HG03135 (cell line): ENCODE measurements at regions not wholly inside any gene's neighbourhood (a gene's known extent, or its start where the extent isn't known, plus 50 kb on each side); places are given as distances from the start of the nearest gene placed in this dataset.
A peak's percentile ranks its signal among the peaks of the same experiment; 100 is the strongest.
"Not testable (repeated sequence)": the region's sequence is repeated elsewhere in the genome, so short reads cannot be mapped to it uniquely, and the experiment has no call there.

Source experiments
- ATAC-seq: cut with Tn5 transposase; IDR thresholded peaks from one replicate; pipeline ENCODE4 v1.9.1; 2021; ENCODE audit warnings: mild to moderate bottlenecking, moderate library complexity; ENCODE audit not compliant: unreplicated experiment

DNA sequence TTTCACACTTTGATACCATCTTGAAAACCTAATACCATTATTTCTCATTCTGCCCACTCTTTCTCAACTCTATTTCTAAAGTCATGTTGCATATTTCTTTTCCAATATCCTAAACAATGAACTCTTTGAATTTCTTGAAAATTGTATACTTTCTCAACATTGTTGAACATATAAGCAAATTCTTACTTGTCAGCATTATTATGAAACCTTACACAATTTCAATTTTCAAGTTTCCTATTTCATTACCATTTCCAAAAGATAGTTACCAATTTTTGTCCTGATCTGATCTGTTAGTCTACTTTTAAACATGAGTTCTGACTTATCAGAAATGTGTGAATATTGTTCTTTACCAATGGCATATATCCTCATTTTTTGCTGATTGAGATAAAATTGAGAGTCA lies 806.3 kb upstream of the IGFBP7 start:
- ATAC-seq: no peak

DNA sequence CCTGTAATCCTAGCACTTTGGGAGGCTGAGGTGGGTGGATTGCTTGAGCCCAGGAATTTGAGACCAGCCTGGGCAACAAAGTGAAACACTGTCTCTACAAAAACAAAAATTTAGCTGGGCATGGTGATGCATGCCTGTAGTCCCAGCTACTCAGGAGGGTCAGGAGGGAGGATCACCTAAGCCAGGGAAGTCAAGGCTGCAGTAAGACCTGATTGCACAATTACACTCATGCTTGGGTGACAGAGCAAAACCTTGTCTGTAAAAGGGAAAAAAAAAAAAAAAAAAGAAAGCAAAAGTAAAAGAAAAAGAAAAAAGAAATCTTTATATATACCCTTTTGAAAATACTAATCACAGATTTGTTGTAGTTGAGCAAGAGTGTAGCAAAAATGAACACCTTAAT lies 801.0 kb upstream of the IGFBP7 start:
- ATAC-seq: no peak

DNA sequence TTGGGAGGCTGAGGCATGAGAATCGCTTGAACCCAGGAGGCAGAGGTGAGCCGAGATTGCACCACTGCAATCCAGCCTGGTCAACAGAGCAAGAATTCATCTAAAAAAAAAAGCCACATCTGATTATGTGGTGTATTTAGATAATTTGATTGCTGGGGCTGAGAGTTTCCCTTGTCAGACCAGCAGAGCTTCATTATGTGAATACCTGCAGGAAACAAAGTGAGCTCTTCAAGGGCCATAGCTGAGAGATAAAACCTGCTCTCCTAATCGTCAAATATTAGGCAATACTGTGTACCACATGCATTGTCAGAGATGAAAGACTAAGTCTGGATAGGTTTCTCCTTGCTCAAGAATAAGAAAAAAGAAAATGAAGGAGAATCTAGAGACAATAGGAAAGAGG lies 800.0 kb upstream of the IGFBP7 start:
- ATAC-seq: no peak

DNA sequence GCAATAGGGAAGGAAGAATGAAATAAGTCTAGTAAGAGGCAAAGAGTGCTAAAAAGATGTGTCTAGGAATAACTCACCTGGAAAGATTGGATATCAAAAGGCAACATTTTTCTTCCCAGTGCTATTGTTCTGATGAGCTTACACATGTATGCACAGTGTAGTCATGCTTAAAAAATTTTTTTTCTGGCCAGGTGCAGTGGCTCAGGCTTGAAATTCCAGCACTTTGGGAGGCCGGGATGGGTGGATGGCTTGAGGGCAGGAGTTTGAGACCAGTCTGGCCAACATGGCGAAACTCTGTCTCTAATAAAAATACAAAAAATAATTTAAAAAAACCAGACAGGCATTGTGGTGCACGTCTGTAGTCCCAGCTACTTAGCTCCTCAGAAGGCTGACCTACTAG lies 795.8 kb upstream of the IGFBP7 start:
- no peak for ATAC-seq

DNA sequence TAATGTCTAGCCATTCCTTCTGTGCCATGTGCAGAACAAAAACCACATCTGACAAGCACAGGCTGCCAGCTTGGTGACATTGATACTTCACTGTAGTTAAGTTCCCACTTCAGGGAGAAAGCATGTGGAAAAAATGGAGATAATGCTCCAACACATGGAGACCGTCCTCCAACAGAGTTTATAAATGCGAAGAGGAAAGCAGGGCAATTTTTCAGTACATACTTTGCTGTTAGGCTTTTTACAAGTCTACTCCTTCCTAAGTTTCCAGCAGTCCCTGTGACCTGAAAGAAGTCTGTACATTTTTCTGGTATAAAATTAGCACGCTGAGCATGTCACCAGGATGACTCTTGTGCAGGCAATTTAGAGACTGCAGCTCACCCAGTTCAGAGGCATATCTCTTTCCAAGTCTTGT lies 766.9 kb upstream of the IGFBP7 start:
- no peak for ATAC-seq

DNA sequence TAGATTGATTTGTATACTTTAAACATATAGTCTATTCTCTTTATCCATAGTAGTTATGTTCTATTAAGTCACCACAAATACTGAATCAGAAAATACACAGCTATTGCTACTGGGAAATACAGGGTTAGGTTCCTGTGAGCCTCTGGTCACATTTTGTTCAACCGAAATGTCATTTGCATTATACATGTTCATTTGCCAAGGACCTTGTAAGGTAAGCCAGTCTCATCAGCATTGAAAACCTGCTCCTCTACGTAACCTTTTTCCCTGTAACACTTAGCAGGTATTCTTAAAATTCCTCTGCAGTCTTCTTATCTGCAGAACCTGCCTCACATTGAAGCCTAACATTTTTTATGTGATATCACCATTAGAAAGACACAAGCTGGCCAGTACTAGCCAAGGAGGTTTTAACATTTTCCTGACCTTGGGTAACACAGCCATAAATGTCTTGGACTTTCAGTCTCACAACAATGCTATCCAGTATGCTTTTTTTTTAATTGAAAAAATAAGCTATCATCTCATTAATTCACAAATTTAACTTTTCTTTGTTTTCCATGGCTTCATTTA lies 765.7 kb upstream of the IGFBP7 start:
- no peak for ATAC-seq

DNA sequence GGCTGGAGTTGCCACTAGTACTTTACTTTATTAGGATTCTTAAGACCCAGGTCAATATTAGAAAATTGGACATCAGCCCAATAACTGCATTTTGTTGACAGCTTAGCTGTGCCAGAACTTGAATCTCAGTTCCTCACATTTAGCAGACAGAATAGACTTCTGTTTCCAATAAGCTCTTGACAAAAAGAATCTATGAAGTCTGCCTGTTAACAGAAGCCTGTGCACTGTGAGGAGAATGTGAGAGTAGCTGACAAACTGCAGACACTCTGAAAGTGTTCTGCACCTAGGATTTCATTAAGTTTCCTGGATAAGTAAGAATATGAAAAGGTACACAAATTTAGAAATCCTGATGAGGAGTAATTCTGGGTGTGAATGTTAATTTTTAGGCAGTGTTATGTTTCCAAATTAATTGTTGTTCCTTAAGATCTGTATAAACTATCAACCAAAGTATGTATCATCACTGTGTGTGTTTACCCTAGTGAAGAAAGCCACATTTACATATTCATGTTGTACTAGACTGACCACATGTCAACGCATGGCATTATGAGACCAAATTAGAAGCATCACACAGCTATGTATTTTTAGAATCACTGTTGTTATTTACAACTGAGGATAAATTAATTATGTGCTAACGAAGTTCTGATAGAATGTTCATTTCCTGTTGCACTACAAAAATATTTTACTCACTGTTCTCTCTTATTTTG lies 756.4 kb upstream of the IGFBP7 start:
- ATAC-seq: no peak

DNA sequence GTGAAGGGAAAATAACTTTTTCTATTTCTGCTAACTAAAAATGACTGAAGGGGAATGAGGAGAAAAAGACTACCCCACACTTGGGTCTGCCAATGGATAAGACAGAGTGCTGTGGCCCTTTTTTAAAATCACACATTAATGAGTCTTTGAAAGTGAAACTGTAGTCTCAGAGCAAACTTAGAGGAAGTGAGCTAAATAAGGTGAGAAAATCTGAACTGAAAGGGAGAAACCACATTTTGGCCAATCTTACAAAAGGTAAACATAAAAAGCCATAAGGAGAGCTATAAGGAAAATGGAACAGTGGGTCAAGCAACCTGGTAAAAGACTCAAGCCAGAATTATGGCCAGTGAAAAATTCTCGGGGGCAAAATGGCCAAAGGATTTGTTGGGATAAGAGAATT lies 755.1 kb upstream of the IGFBP7 start:
- ATAC-seq: peak; percentile 90

DNA sequence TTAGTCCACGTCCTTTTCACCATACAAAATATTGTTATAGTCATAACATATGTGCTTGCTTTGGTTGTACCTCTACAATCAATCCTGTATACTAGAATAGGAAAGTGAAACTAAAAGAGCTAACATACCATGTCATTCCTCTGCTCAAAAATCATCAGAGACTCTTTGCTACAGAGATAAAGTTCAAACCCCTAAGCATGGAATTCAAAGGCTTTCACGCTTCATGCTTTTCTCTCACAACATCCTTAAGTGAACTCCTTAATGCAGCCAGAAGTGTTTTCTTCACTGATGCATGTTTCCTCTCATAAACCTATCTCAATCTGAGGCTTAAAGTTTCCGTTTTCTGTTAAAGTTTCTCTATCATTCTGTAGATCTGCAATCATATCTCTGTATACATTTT lies 744.6 kb upstream of the IGFBP7 start:
- ATAC-seq: peak; percentile 83

DNA sequence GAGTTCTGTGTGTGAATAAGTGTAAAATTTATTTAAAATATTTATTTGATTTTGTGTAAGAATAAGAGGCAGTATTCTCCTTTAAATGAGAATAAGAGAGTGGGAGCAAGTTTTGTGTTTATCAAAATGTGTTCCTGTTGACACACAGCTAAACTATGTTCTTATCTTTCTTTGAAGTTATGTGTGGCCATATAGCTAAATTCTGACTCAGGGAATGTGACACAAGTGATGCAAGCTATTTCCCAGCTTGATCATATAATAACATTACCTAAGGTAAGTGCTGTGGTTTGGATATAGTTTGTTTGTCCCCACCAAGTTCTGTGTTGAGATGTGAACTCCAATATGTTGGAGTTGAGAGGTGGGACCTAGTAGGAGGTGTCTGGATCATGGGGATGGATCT lies 740.0 kb upstream of the IGFBP7 start:
- no peak for ATAC-seq

DNA sequence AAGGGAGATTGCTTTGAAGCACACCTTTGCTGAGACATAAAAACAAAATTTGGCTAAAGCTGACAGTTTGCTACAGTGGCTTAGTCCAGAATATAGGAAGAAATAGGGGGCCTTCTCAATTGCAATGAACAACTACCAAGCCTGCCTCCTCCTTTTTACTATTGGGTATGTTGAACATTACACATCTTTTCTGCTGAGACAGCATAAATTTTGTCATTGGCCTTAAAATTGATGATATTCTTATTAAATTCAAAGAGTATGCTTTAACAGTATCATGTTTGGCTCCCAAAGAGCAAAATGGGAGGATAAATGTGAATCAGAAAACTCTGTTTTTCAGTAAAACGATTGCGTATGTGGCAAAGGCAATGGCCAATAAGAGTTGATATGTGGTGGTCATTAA lies 721.9 kb upstream of the IGFBP7 start:
- ATAC-seq: no peak

DNA sequence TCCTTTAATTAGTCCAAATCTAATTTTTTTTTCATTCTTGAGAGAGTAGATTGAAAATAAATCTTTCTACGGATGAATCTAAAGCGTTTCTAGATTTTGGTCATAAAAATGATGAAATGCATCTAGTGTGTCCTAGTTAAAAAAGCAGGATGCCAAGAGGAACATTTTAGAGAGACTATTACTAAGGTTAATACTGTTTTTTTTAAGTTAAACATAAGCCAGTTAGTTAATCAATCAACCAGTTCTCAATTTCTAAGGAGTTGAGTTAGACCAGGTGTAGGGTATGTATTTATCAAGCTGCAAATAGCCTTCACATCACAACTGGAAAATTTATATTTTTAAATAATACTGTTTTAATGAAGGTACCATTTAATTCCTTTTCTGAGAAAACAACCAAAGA lies 679.5 kb upstream of the IGFBP7 start:
- ATAC-seq: no peak

DNA sequence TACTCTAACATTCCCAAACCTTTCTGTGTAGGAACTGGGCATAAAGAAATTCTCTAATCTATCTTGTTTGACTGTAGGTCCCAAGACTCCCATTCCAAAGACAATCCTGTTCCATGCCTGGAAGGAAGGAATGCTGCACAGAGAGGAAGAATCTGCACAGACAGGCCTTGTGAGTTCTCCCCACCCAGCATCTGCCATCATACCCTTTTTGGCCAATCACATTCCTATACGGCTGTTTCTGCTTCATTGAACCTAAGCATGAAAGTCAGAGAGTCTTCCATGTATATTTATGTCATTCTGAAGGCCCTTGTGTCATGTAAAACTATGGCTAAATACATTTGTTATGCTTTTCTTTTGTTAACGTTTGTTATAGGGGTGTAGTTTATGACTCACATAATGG lies 667.7 kb upstream of the IGFBP7 start:
- ATAC-seq: no peak

DNA sequence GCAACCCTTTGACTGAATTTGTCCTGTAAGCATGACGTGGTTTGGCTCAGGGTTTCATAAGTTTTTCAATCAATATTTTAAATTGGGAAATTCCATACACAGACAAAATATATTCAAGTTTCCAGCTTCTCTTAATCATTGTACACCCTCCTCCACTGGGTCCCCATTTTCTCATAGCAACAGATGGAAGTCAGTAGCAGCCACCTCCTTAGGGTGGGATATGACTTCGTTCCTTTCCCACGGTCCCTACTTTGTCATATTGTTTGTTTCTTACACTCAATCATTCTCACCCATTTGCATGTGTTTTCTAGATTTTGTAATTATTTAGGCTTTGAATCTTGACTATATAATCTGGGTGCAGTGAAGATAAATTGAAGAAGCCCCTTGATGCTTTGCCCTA lies 664.5 kb upstream of the IGFBP7 start:
- ATAC-seq: no peak

DNA sequence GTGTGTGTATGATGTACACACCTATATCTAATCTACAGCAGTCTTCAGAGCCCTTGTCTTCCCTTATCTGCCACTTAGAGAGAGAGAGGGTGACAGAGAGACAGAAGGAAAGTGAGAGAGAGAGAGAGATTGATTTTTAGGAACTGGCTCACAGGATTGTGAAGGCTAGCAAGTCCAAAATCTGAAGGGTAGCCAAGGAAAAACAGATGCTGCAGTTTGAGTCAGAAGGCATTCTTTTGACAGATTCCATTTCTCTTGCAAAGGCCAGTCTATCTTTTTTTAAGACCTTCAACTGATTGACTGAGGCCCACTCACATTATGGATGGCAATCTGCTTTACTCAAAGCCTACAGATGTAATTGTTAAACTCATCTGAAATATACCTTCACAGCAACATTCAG lies 664.0 kb upstream of the IGFBP7 start:
- no peak for ATAC-seq

DNA sequence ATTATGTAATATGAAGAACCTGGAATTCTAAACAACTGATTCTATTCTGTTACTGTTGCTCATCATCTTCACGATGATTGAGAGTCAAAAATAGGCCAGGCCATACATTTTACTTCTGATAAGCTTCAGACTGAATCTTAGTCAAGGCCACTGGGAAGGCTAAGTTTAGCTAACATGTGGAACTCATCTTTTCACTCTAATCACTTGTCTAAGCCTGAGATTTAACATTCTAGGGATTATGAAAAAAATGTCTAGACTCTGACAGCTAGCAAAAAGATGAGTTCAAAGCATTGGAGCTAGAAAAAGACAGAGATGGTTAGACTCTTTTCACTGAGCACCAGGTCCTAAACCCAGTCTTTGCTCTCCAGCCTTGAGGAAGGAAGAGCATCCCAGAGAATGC lies 656.2 kb upstream of the IGFBP7 start:
- no peak for ATAC-seq

DNA sequence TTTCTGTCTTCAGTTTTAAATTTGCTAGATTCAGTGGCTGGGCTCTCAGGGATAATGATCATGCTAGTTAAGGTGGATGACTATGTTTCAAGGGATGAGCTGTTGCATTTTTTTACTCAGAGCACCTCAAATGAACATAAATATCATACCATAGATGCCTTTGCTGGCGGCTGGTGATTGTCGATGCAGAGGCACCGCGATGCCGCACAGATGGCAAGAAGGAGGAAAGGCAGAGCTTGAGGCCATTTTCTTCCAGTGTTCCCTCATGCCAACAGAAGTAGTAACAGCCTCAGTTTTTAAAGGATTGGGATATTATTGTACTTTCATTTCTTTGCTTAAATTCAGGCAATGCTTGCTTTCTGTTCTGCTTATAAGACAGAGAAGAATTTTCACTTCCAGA lies 654.7 kb upstream of the IGFBP7 start:
- ATAC-seq: no peak

DNA sequence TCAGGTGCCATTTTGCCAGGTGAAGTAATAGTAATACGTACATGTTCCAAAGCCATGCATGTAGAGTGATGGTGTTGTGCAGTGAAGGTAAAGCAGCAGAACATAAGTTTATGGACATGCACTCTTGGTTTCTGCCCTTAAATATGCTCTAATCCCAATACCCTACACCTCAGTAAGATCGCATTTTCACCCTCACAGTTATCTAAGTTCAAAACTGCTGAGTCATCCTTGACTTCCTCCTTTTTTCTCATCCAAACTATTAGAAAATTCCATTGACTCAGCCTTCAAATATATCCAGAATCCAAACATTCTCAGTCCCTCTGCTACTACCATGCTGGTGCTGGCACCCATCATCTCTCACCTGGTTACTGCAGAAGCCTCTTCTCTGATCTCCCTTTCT lies 652.9 kb upstream of the IGFBP7 start:
- ATAC-seq: no peak

DNA sequence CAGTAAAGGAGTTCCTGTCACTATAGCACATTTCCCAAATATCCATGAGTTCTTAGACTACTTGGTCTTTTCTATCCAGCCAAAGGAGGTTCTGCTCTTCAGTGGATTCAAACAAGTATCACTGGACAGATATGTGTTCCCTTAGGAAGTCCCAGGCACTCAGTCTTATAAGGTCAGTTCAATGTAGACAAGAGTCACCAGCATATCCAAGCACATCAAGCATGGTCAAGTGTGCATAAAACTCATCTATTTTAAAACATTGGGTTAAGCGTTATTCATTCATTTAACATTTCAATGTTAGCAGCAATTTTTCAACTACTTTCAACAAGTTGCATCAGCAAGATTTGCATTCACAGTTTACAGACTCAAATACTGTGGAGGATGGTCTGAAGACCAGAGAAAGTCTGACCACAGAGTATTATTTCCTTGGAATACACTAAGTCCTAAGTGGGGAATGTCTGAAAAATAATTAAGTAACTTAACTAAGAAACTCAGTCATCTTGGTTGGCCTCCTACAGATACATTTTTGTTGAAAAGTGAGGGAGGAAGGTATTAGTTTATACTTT lies 630.5 kb upstream of the IGFBP7 start:
- no peak for ATAC-seq

DNA sequence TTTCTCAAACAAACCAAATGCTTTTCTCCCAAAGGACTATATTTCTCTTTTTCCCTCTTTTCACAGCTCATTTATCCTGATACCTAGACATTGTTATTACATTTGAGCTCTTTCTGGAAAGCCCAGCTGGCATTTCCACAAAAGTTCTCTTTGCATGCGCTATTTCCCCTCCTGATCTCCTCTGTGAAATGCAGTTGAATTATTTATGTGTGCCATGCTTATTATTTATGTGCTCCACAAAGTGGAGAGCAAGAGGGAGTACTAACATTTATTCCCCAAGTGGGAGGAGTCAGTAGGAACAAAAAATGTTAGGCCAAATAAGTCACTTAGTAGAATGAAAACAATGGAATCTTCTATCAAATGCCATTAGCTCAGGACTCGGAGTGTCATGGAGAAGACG lies 626.6 kb upstream of the IGFBP7 start:
- ATAC-seq: no peak

DNA sequence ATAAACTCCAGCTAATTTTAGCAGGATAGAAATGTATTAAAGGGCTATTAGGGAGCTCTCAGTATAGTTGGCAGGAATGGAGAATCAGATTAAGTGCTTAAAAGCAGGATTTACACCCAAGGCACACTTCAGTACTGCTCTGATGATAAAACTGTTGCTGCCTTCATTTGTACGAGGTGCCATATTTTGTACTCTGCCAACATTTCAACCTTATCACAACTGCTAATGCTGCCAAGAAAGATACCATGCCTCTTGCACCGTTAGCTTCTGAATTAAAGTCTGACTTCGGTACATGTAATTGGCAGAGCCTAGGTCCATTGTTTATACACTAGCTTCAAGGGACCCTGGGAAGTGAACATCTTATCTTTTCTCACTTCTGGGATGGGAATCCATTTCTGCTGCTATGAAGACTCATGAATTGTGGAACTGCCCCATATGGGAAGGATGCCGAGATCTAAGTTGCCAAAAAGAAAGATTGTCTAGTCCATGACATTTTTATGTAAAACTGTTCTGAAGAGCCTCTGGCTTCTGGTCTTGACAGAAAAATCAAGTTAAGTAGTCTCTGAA lies 624.0 kb upstream of the IGFBP7 start:
- no peak for ATAC-seq

DNA sequence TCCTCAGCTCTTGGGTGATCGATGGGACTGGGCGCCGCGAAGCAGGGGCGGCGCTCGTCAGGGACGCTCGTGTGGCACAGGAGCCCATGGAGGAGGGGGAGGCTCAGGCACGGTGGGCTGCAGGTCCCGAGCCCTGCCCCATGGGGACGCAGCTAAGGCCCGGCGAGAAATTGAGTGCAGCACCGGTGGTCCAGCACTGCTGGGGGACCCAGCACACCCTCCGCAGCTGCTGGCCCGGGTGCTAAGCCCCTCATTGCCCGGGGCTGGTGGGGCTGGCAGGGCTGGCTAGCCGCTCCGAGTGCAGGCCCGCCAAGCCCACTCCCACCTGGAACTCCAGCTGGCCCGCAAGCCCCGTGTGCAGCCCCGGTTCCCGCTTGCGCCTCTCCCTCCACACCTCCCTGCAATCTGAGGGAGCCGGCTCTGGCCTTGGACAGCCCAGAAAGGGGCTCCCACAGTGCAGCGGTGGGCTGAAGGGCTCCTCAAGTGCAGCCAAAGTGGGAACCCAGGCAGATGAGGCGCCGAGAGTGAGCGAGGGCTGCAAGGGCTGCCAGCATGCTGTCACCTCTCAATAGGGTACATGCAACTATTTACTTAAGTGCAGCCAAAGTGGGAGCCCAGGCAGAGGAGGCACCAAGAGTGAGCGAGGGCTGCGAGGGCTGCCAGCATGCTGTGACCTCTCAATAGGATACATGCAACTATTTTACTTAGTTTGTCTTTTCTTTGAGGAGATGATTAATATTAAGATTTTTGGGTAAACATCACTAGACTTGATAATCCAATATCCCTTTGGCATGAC lies 619.8 kb upstream of the IGFBP7 start:
- not testable (repeated sequence) for ATAC-seq
